Testis (tissue), 2 donors: ENCODE measurements at regions not wholly inside any gene's neighbourhood (a gene's known extent, or its start where the extent isn't known, plus 50 kb on each side); places are given as distances from the start of the nearest gene placed in this dataset.

Experiments
- POLR2A ChIP-seq: fragments of 450-650 bp; IDR thresholded peaks from one replicate; pipeline ENCODE4 v1.6.1; 2017; ENCODE audit warnings: antibody characterized with exemption, mild to moderate bottlenecking, moderate library complexity
- TF ChIP-seq, protein P1 (sequence below), 3 experiments: fragments of 450-650 bp in 2 of 3; fragments of 200-600 bp in 1 of 3; sonication (generic) in 1 of 3; IDR thresholded peaks; one replicate each; pipeline ENCODE4 v1.5.1; 2016 to 2019; ENCODE audit warnings: antibody characterized with exemption in 3 of 3, mild to moderate bottlenecking in 2 of 3, moderate library complexity in 1 of 3

DNA sequence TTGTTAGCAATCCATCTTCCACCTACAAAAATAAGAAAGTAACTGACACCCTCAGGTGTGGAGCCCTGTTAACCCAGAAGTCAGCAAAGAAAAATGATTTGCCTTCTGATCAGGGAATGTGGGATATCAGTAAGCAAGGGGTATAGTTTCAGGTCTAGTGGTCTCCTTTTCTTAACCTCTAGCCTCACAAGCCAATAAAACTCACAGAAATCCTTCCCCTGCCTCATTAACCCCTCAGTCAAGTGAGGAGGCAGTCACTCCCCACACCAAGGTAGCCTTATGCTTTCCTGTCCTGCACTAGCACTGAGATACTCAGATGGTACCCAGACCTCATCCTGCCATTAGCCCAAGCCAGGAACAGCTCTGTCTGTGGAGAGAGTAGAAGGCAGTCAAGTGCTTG lies 103.4 kb upstream of the VASH1 start:
- TF ChIP-seq, protein P1, sequence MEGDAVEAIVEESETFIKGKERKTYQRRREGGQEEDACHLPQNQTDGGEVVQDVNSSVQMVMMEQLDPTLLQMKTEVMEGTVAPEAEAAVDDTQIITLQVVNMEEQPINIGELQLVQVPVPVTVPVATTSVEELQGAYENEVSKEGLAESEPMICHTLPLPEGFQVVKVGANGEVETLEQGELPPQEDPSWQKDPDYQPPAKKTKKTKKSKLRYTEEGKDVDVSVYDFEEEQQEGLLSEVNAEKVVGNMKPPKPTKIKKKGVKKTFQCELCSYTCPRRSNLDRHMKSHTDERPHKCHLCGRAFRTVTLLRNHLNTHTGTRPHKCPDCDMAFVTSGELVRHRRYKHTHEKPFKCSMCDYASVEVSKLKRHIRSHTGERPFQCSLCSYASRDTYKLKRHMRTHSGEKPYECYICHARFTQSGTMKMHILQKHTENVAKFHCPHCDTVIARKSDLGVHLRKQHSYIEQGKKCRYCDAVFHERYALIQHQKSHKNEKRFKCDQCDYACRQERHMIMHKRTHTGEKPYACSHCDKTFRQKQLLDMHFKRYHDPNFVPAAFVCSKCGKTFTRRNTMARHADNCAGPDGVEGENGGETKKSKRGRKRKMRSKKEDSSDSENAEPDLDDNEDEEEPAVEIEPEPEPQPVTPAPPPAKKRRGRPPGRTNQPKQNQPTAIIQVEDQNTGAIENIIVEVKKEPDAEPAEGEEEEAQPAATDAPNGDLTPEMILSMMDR (IDR thresholded peaks at IDR 0.05): no peak
- TF ChIP-seq POLR2A: no peak
